Stimulated activated CD4-positive, alpha-beta T cell treated with anti-CD3 and anti-CD28 coated beads, Interleukin-15, amount 100 ng/mL, for 48 hours (primary cell): ENCODE measurements at regions not wholly inside any gene's neighbourhood (a gene's known extent, or its start where the extent isn't known, plus 50 kb on each side); places are given as distances from the start of the nearest gene placed in this dataset.

ENCODE experiments used
- DNase-seq, 2 donors: peaks; one replicate each; pipeline ENCODE4 v3.0.0-alpha.2; 2020; ENCODE audit warnings: low read depth in 2 of 2

GRCh38 chr11:113554526-113554925 lies 79.3 kb upstream of the DRD2 start:
- no peak for DNase-seq

- DNase-seq = no peak
Measured at GRCh38 chr11:113553915-113554314, 78.7 kb upstream of the DRD2 start.

- no peak for DNase-seq
Measured at GRCh38 chr11:113553235-113553634, 78.0 kb upstream of the DRD2 start.

GRCh38 chr11:113552271-113552670 lies 77.1 kb upstream of the DRD2 start:
- no peak for DNase-seq

- no peak for DNase-seq
Measured at GRCh38 chr11:113551645-113552044, 76.4 kb upstream of the DRD2 start.

GRCh38 chr11:113549611-113550578 lies 74.7 kb upstream of the DRD2 start:
- DNase-seq = no peak

- DNase-seq = no peak
Measured at GRCh38 chr11:113549061-113549460, 73.9 kb upstream of the DRD2 start.

GRCh38 chr11:113547739-113548138 lies 72.5 kb upstream of the DRD2 start:
- DNase-seq = no peak

GRCh38 chr11:113546757-113547507 lies 71.7 kb upstream of the DRD2 start:
- no peak for DNase-seq

- no peak for DNase-seq
Measured at GRCh38 chr11:113542420-113542819, 67.2 kb upstream of the DRD2 start.

- DNase-seq = no peak
Measured at GRCh38 chr11:113540416-113541330, 65.5 kb upstream of the DRD2 start.

- DNase-seq = no peak
Measured at GRCh38 chr11:113538451-113539412, 63.5 kb upstream of the DRD2 start.

- DNase-seq = no peak
Measured at GRCh38 chr11:113534625-113535024, 59.4 kb upstream of the DRD2 start.

GRCh38 chr11:113533425-113533698 lies 58.2 kb upstream of the DRD2 start:
- no peak for DNase-seq

- DNase-seq = peak; percentile 4 to 39
Measured at GRCh38 chr11:113532697-113533424, 57.7 kb upstream of the DRD2 start.

GRCh38 chr11:113531575-113532451 lies 56.6 kb upstream of the DRD2 start:
- DNase-seq = no peak

GRCh38 chr11:113531083-113531482 lies 55.9 kb upstream of the DRD2 start:
- no peak for DNase-seq

- no peak for DNase-seq
Measured at GRCh38 chr11:113529606-113530005, 54.4 kb upstream of the DRD2 start.

GRCh38 chr11:113528982-113529381 lies 53.8 kb upstream of the DRD2 start:
- no peak for DNase-seq
